H4 (cell line): ENCODE measurements at regions not wholly inside any gene's neighbourhood (a gene's known extent, or its start where the extent isn't known, plus 50 kb on each side); places are given as distances from the start of the nearest gene placed in this dataset.

Experiments used
- DNase-seq: peaks from one replicate; pipeline ENCODE4 v3.0.0-alpha.2; 2015; ENCODE audit warnings: low spot score

DNA sequence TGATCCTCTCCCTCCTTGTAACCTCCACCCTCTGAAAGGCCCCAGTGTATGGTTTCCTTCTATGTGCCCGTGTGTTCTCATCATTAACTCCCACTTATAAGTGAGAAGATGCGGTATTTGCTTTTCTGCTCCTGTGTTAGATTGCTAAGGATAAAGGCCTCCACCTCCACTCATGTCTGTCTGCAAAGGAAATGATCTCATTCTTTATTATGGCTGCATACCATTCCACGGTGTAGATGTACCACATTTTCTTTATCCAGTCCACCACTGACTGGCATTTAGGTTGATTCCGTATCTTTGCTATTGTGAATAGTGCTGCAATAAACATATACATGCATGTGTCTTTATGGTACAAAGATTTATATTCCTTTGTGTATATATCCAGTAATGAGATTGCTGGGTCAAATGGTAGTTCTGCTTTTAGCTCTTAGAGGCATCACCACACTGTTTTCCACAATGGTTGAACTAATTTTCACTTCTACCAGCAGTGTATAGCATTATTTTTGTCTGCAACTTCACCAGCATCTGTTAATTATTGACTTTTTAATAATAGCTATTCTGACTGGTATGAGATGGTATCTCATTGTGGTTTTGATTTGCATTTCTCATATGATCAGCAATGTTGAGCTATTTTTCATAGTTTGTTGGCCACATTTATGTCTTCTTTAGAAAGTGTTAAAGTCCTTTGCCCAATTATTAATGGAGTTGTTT lies 1030.9 kb downstream of the FSTL5 start:
- no peak for DNase-seq

DNA sequence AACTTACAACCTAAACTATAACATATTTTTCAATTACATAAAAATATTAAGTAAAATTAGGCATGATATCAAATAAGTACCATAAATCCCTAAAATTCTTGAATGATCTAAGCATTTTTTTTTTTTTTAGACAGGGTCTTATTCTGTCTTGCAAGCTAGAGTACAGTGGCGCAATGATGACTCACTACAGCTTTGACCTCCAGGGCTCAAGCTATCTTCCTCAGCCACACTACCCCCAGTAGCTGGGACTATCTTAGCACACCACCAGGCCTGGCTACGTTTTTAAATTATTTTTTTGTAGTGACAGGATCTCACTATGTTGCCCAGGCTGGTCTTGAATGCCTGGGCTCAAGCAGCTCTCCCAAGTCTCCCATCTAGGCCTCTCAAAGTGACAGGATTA lies 1042.3 kb downstream of the FSTL5 start:
- DNase-seq: peak; percentile 5

DNA sequence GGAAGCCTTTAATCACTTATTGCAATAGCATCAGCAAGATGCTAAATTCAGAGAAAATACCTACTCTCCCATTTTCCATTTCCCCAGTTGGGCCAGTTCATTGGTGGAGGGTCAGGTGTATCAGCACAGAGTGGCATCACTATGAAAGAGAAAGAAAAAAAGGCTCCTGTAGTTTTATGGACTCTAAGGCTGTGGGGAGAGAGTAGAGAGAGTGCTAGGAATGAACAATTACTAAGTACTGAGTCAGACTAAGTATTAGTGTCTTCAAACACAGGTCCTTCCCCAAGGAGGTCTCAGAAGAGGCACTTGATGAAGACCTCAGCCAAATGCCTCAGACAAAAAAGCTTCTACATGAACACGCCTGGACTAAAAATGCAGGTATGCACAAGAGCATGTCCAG lies 1061.9 kb downstream of the FSTL5 start:
- no peak for DNase-seq

DNA sequence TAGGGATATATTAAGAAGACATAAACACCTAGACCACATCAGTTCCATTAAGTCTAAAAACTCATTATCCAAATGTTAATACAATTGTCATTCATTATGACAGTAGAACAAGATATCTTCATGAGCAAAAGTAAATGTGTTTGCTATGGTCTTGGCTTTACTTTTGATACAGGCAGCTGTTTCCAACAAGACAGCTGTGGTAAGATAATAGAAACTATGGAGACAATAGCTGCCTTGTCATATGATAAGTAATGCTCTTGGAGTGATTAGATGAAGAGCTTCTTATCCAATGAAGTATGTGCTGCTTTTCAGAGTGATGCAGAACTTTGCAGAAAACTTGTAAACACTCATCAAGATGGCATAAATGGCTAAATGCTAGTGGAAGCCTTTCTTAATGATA lies 1066.0 kb downstream of the FSTL5 start:
- no peak for DNase-seq

DNA sequence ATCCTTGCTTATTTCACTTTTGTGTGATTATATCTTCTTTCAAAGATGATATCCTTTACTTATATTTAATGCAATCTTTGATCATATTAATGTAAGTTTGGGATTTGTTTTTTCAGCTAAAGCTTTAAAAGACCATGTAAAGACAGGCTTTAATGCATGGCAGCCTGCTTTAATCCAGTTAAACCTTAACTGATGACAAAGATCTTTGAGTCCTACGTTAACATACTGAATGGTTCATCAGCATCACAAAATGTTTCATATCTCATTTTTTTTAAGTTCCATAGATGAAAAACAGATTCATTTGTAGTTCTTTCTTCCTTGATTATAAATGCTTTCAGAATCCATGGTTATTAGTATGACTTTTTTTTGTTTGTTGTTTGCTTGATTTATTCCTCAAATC lies 1102.8 kb downstream of the FSTL5 start:
- DNase-seq: no peak
